Peyer's patch (tissue), 4 donors: ENCODE measurements at regions not wholly inside any gene's neighbourhood (a gene's known extent, or its start where the extent isn't known, plus 50 kb on each side); places are given as distances from the start of the nearest gene placed in this dataset.

Experiments
- POLR2A ChIP-seq, 2 donors: fragments of 450-650 bp; IDR thresholded peaks; one replicate each; pipeline ENCODE4 v1.5.1; 2017; ENCODE audit warnings: antibody characterized with exemption in 2 of 2, mild to moderate bottlenecking in 2 of 2, moderate library complexity in 2 of 2
- TF ChIP-seq, protein P1 (sequence below), 6 experiments: fragments of 450-650 bp in 4 of 6; fragments of 200-600 bp in 2 of 6; sonication (generic) in 1 of 6; IDR thresholded peaks; one replicate each; pipeline ENCODE4 v1.5.1; 2017 to 2019; ENCODE audit warnings: antibody characterized with exemption in 6 of 6, mild to moderate bottlenecking in 3 of 6, moderate library complexity in 1 of 6

DNA sequence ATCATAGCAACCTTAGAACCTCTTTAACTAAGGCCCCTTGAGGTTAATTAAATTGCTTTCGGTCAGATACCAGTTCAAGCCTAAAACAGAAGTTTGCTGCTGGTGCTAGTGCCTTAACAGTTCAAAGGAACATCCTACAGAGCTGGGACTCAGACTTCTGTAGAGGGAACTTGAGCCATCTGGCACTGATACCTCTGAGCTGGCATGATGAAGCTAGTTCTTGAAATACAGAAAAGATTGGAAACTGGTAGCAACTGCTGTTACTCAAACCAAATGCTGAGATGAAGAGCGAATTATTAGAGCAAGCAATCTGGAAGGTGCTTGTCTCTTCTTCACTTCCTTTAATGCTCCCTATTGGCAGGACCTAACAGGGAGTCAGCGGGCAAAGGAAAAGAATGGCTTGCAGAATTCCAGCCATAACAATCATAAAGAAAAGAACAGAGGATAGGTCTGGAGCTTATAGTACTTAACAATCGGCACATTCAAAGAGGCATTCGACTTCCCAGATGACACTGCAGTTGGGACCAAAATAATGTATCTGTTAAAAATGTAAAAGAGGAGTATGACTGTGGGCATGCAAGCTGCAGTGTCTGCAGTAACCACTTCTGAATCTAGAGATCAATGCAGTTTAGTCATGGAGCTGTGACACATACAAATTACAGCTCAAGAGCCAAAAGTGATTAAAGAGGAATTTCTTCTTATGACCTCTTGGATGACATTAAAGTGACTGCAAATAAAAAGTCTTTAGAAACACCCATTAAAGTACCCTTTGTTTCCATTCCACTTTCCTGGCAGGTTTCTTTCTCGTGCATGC lies 298.9 kb downstream of the PDGFC start:
- TF ChIP-seq, protein P1, sequence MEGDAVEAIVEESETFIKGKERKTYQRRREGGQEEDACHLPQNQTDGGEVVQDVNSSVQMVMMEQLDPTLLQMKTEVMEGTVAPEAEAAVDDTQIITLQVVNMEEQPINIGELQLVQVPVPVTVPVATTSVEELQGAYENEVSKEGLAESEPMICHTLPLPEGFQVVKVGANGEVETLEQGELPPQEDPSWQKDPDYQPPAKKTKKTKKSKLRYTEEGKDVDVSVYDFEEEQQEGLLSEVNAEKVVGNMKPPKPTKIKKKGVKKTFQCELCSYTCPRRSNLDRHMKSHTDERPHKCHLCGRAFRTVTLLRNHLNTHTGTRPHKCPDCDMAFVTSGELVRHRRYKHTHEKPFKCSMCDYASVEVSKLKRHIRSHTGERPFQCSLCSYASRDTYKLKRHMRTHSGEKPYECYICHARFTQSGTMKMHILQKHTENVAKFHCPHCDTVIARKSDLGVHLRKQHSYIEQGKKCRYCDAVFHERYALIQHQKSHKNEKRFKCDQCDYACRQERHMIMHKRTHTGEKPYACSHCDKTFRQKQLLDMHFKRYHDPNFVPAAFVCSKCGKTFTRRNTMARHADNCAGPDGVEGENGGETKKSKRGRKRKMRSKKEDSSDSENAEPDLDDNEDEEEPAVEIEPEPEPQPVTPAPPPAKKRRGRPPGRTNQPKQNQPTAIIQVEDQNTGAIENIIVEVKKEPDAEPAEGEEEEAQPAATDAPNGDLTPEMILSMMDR (IDR thresholded peaks at IDR 0.05): no peak
- no peak for TF ChIP-seq POLR2A (IDR thresholded peaks at IDR 0.05)
